Caco-2 (cell line): ENCODE measurements at regions not wholly inside any gene's neighbourhood (a gene's known extent, or its start where the extent isn't known, plus 50 kb on each side); places are given as distances from the start of the nearest gene placed in this dataset.

ENCODE experiments used
- BruUV-seq: library from RNA; stranded (reverse); fragments of 400-500 nt; replicated peaks from 2 replicates; lab custom pipeline; 2021; lab: Mats Ljungman, UMichigan
- CTCF ChIA-PET: fragments of 300-600 bp; sonication (Branson Sonifier 250); formaldehyde crosslinking; loops from one replicate; lab custom pipeline; 2022; ENCODE audit warnings: antibody characterized with exemption; lab: Charles Lee
- POLR2A ChIA-PET: fragments of 300-600 bp; sonication (Branson Sonifier 250); formaldehyde crosslinking; loops from one replicate; lab custom pipeline; 2022; ENCODE audit warnings: antibody characterized with exemption; lab: Charles Lee
- DNase-seq, 2 experiments: peaks; one replicate each; pipeline versions ENCODE4 v3.0.0 to v3.0.0-alpha.2; 2020 to 2022
- H3K27me3 ChIP-seq: replicated peaks from 2 replicates; pipeline ENCODE4 v1.6.0; 2011; ENCODE audit warnings: low read length; ENCODE audit not compliant: control insufficient read depth, insufficient read depth
- H3K36me3 ChIP-seq: 2 replicates; pipeline ENCODE4 v1.5.1; 2011; ENCODE audit warnings: low read length; ENCODE audit not compliant: control insufficient read depth, insufficient read depth
- H3K4me1 ChIP-seq: fragments of 250-450 bp; sonication (Bioruptor Pico); 2 replicates; pipeline ENCODE4 v1.5.1; 2020; ENCODE audit warnings: mild to moderate bottlenecking
- H3K4me3 ChIP-seq: 2 replicates; pipeline ENCODE4 v1.5.1; 2011; ENCODE audit warnings: low read depth, mild to moderate bottlenecking, control low read depth, low read length
- H3K9me3 ChIP-seq: fragments of 250-450 bp; sonication (Bioruptor Pico); 2 replicates; pipeline ENCODE4 v1.5.1; 2020; ENCODE audit warnings: mild to moderate bottlenecking, moderate library complexity
- H3K27ac Mint-ChIP-seq: one replicate; pipeline ENCODE4 v1.8.0; 2022; ENCODE audit warnings: mixed read lengths; ENCODE audit not compliant: unreplicated experiment
- H3K27me3 Mint-ChIP-seq: one replicate; pipeline ENCODE4 v1.8.0; 2022; ENCODE audit warnings: mixed read lengths; ENCODE audit not compliant: insufficient read depth, unreplicated experiment
- H3K36me3 Mint-ChIP-seq: one replicate; pipeline ENCODE4 v1.8.0; 2022; ENCODE audit warnings: mild to moderate bottlenecking, mixed read lengths; ENCODE audit not compliant: insufficient read depth, unreplicated experiment
- H3K4me1 Mint-ChIP-seq: one replicate; pipeline ENCODE4 v1.8.0; 2022; ENCODE audit warnings: low read depth, mixed read lengths; ENCODE audit not compliant: unreplicated experiment
- H3K4me3 Mint-ChIP-seq: one replicate; pipeline ENCODE4 v1.8.0; 2022; ENCODE audit warnings: mild to moderate bottlenecking, moderate library complexity, mixed read lengths; ENCODE audit not compliant: unreplicated experiment
- H3K9me3 Mint-ChIP-seq: one replicate; pipeline ENCODE4 v1.8.0; 2022; ENCODE audit warnings: mixed read lengths; ENCODE audit not compliant: unreplicated experiment
- CTCF ChIP-seq, 2 experiments: fragments of 200-600 bp in 1 of 2; IDR thresholded peaks; 1 replicate in 1 of 2; 2 replicates in 1 of 2; pipeline versions ENCODE4 v1.5.1 to v1.8.0; 2011 to 2022; ENCODE audit warnings: antibody characterized with exemption in 1 of 2, control low read depth in 1 of 2, inconsistent platforms in 1 of 2, low read depth in 1 of 2, low read length in 1 of 2, mild to moderate bottlenecking in 1 of 2, moderate library complexity in 1 of 2; ENCODE audit not compliant: insufficient read depth in 1 of 2, severe bottlenecking in 1 of 2, unreplicated experiment in 1 of 2
- intact Hi-C: fragments of 100-400 bp; cut with micrococcal nuclease; formaldehyde crosslinking; loops from one replicate; pipeline ENCODE4 v1.10.0; 2022; ENCODE audit not compliant: unreplicated experiment

- no peaks in the 10 kb centered on the region for H3K9me3 ChIP-seq
- DNase-seq, result no peak
- no peak for TF ChIP-seq CTCF (IDR thresholded peaks at IDR 0.05; ENCODE audit: insufficient read depth in 1 of 2, low read depth in 1 of 2, low read length in 1 of 2, severe bottlenecking in 1 of 2, unreplicated experiment in 1 of 2)
- Mint-ChIP-seq H3K27ac (no peak overlapping the region), H3K9me3 (no peaks in the 10 kb centered on the region), H3K4me1 (peaks cover 27% of the 10 kb centered on the region), H3K4me3 (no peak overlapping the region), H3K36me3 (no peaks in the 10 kb centered on the region), H3K27me3 (no peaks in the 10 kb centered on the region)
- no peaks in the 10 kb centered on the region for H3K36me3 ChIP-seq
- ChIA-PET CTCF (no interaction called here), POLR2A (no interaction called here)
- H3K27me3 ChIP-seq, result no peaks in the 10 kb centered on the region
- H3K4me3 ChIP-seq, result no peak overlapping the region
- intact Hi-C loops, result no loop called here
- no TSS peak for BruUV-seq
- H3K4me1 ChIP-seq, result 0 out of 2 replicates have a peak, but pooled peaks cover 4% of the 10 kb centered on the region
These were observed 303.0 kb downstream of the MDFIC start for GRCh38 chr7:115224922-115225321.

GRCh38 chr7:115223959-115224358 lies 302.1 kb downstream of the MDFIC start:
- ChIA-PET POLR2A (no interaction called here), CTCF (no interaction called here)
- BruUV-seq, result no TSS peak
- Mint-ChIP-seq H3K27ac (no peak overlapping the region), H3K9me3 (no peaks in the 10 kb centered on the region), H3K36me3 (no peaks in the 10 kb centered on the region), H3K4me1 (peaks cover 27% of the 10 kb centered on the region), H3K4me3 (no peak overlapping the region), H3K27me3 (no peaks in the 10 kb centered on the region)
- Histone ChIP-seq H3K4me3 (no peak overlapping the region), H3K9me3 (no peaks in the 10 kb centered on the region), H3K4me1 (0 out of 2 replicates have a peak, but pooled peaks cover 4% of the 10 kb centered on the region), H3K27me3 (no peaks in the 10 kb centered on the region), H3K36me3 (no peaks in the 10 kb centered on the region)
- TF ChIP-seq CTCF (IDR thresholded peaks at IDR 0.05; ENCODE audit: insufficient read depth in 1 of 2, low read depth in 1 of 2, low read length in 1 of 2, severe bottlenecking in 1 of 2, unreplicated experiment in 1 of 2), result no peak
- intact Hi-C loops, result no loop called here
- DNase-seq, result no peak

GRCh38 chr7:115221456-115221855 lies 299.6 kb downstream of the MDFIC start:
- no peak overlapping the region for H3K4me3 Mint-ChIP-seq
- H3K36me3 Mint-ChIP-seq, result no peaks in the 10 kb centered on the region
- no peak for DNase-seq
- CTCF ChIA-PET, result no interaction called here
- H3K27ac Mint-ChIP-seq, result no peak overlapping the region
- H3K27me3 Mint-ChIP-seq, result no peaks in the 10 kb centered on the region
- no peaks in the 10 kb centered on the region for H3K36me3 ChIP-seq
- BruUV-seq, result no TSS peak
- H3K9me3 Mint-ChIP-seq, result no peaks in the 10 kb centered on the region
- H3K4me3 ChIP-seq, result no peak overlapping the region
- intact Hi-C loops, result no loop called here
- peaks cover 18% of the 10 kb centered on the region for H3K4me1 Mint-ChIP-seq
- TF ChIP-seq CTCF (IDR thresholded peaks at IDR 0.05; ENCODE audit: insufficient read depth in 1 of 2, low read depth in 1 of 2, low read length in 1 of 2, severe bottlenecking in 1 of 2, unreplicated experiment in 1 of 2), result no peak
- POLR2A ChIA-PET, result no interaction called here
- no peaks in the 10 kb centered on the region for H3K9me3 ChIP-seq
- 0 out of 2 replicates have a peak, but pooled peaks cover 3% of the 10 kb centered on the region for H3K4me1 ChIP-seq
- H3K27me3 ChIP-seq, result no peaks in the 10 kb centered on the region
